22Rv1 (cell line): ENCODE measurements at regions not wholly inside any gene's neighbourhood (a gene's known extent, or its start where the extent isn't known, plus 50 kb on each side); places are given as distances from the start of the nearest gene placed in this dataset.

ENCODE experiments used
- H3K27ac ChIP-seq: fragments of 450-650 bp; 2 replicates; pipeline ENCODE4 v1.5.1; 2017
- CTCF ChIP-seq: fragments of 450-650 bp; IDR thresholded peaks from 2 replicates; pipeline ENCODE4 v1.5.1; 2017; ENCODE audit warnings: mild to moderate bottlenecking
- ZFX ChIP-seq: fragments of 450-650 bp; IDR thresholded peaks from 2 replicates; pipeline ENCODE4 v1.6.1; 2017; ENCODE audit warnings: antibody characterized with exemption, borderline replicate concordance

GRCh38 chr4:175871774-175872405 lies 59.8 kb upstream of the GPM6A start:
- H3K27ac ChIP-seq: peak overlapping the region; percentile 96
- no peak for TF ChIP-seq ZFX
- no peak for TF ChIP-seq CTCF

GRCh38 chr4:175873707-175874106 lies 61.6 kb upstream of the GPM6A start:
- peak overlapping the region; percentile 96 for H3K27ac ChIP-seq
- TF ChIP-seq CTCF: no peak
- no peak for TF ChIP-seq ZFX

- peak overlapping the region; percentile 96 for H3K27ac ChIP-seq
- TF ChIP-seq CTCF (no peak), ZFX (no peak)
These were observed 62.2 kb upstream of the GPM6A start for GRCh38 chr4:175874306-175874705.

- peak overlapping the region; percentile 96 for H3K27ac ChIP-seq
- no peak for TF ChIP-seq CTCF
- no peak for TF ChIP-seq ZFX
These were observed 64.1 kb upstream of the GPM6A start for GRCh38 chr4:175875993-175876771.

- TF ChIP-seq ZFX: no peak
- TF ChIP-seq CTCF: no peak
- no peak overlapping the region for H3K27ac ChIP-seq
These were observed 70.8 kb upstream of the GPM6A start for GRCh38 chr4:175882891-175883290.

- H3K27ac ChIP-seq: no peak overlapping the region
These were observed 72.0 kb upstream of the GPM6A start for GRCh38 chr4:175884048-175884447.

More at GRCh38 chr4:175884048-175884447, 72.0 kb upstream of the GPM6A start:
- TF ChIP-seq ZFX (no peak), CTCF (no peak)
